Omental fat pad (tissue), 3 donors: ENCODE measurements at regions not wholly inside any gene's neighbourhood (a gene's known extent, or its start where the extent isn't known, plus 50 kb on each side); places are given as distances from the start of the nearest gene placed in this dataset.

ENCODE experiments used
- ATAC-seq: fragments of 150-250 bp; one replicate; pipeline ENCODE4 v1.9.1; 2016; ENCODE audit warnings: mild to moderate bottlenecking, moderate library complexity; ENCODE audit not compliant: low FRiP score
- DNase-seq: peaks from one replicate; pipeline ENCODE4 v3.0.0-alpha.2; 2019; ENCODE audit warnings: low spot score
- CTCF ChIP-seq, 3 donors: fragments of 450-650 bp; IDR thresholded peaks; one replicate each; pipeline ENCODE4 v1.5.1; 2016 to 2017; ENCODE audit warnings: antibody characterized with exemption in 3 of 3, mild to moderate bottlenecking in 3 of 3, moderate library complexity in 2 of 3

GRCh38 chr7:26458466-26459145 is 166.9 kb downstream of the SNX10 start:
- ATAC-seq, result no peak
- TF ChIP-seq CTCF (IDR thresholded peaks at IDR 0.05), result no peak
- DNase-seq, result no peak

GRCh38 chr7:26459540-26460193 is 168.0 kb downstream of the SNX10 start:
- no peak for ATAC-seq
- no peak for TF ChIP-seq CTCF (IDR thresholded peaks at IDR 0.05)
- no peak for DNase-seq

GRCh38 chr7:26460351-26461085 is 168.9 kb downstream of the SNX10 start:
- DNase-seq (no peak), ATAC-seq (no peak)
- no peak for TF ChIP-seq CTCF (IDR thresholded peaks at IDR 0.05)

GRCh38 chr7:26461518-26461917 is 169.9 kb downstream of the SNX10 start:
- no peak for DNase-seq
- ATAC-seq, result peak; percentile 32
- TF ChIP-seq CTCF (IDR thresholded peaks at IDR 0.05), result no peak

- no peak for ATAC-seq
- no peak for TF ChIP-seq CTCF (IDR thresholded peaks at IDR 0.05)
- no peak for DNase-seq
These were observed 174.3 kb downstream of the SNX10 start for GRCh38 chr7:26466007-26466406.

GRCh38 chr7:26467104-26467503 is 175.4 kb downstream of the SNX10 start:
- no peak for ATAC-seq
- no peak for DNase-seq
- TF ChIP-seq CTCF (IDR thresholded peaks at IDR 0.05), result no peak
